ENCODE measurements at regions not wholly inside any gene's neighbourhood (a gene's known extent, or its start where the extent isn't known, plus 50 kb on each side); places are given as distances from the start of the nearest gene placed in this dataset.

DNA sequence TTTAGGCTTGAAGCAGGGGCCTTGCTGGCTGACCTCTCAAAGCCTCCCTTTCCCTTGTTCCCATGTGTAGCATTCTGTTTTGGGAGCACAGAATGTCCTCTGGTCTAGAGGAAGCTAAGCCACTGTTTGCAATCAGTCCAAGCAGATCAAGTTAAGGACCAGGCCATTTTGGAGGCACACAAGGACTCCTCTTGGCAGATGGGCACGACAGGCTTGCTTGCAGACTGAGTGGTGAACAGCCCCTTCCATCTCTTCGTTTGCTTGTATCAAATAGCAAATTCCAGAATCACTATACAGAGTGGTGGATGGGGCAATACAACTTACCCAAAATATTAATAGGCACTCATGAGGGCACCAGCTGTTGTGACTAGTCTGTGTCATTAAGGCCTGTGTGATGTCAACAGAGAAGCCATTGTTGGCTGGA, 215.5 kb upstream of the SERP2 start:
- TF ChIP-seq EZH2 (IDR thresholded peaks at IDR 0.05; ENCODE audit: insufficient read depth, poor library complexity, severe bottlenecking), result no peak
- no peak for TF ChIP-seq EZH2phosphoT487 (IDR thresholded peaks at IDR 0.05; ENCODE audit: insufficient read depth, low read depth)

Data from GM23248 (cell line).